GM18867 (cell line): ENCODE measurements at regions not wholly inside any gene's neighbourhood (a gene's known extent, or its start where the extent isn't known, plus 50 kb on each side); places are given as distances from the start of the nearest gene placed in this dataset.

ENCODE experiments used
- ATAC-seq: cut with Tn5 transposase; IDR thresholded peaks from one replicate; pipeline ENCODE4 v1.9.1; 2021; ENCODE audit warnings: mild to moderate bottlenecking, moderate library complexity; ENCODE audit not compliant: unreplicated experiment

DNA sequence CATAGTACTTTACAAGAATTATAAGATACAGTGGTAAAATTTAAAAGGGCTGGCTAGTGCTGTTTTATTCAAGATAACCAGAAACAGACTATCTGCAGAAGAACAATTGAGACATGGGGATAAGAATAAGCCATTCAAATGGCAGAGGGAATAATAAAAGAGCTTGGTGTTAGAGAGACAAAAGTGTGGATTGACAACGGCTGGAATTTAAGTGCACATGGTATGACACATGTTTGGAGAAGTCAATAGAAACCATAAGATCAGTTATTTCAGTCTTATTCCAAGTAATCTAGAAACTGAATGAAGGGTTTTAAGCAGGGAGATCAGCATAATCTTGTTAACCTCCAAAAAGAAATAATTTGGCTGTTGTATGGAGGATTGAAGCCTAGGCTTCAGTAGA lies 1205.5 kb upstream of the CITED2 start:
- no peak for ATAC-seq

DNA sequence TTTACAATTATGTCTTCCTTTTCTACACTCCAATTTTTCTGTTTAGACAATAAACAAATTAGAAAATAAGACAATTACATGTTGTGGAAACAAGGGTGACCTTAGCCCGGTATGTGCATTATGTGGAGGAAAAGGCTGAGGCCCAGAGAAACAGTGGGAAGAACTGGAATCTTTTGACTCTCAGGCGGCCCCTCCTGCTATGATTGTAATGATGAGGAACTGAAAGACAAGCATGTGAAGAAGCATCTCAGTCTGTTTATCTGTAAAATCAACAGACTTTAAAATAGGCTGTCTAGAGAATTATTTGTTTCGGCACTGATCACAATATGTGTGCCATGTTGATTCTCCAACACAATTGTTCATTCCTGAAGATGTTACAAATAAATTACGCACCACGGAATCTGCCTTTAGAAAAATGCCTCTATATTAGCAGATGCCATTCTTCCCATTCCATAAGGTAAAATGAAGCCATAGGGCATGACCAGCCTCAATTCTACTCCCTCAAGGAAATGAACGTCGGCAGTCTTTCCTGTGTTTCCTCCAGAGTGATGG lies 1201.6 kb upstream of the CITED2 start:
- ATAC-seq: no peak

DNA sequence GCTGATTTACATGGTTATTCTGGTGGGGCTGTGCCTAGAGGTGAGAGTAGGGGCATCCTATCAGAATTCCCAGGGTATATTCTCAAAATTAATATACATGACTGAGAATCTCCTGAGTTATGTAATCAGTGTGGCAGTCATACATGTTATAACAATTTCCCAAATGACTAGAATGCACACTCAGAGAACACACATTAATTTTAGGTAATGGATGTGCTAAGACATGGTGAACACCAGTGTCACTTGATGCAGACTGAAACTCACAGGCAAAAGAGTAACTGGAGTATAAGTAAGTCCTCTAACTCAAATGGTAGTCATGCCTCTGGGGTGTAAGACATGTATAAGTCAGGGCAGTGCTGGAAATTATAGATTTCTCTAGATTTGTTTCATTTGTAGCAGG lies 1198.4 kb upstream of the CITED2 start:
- no peak for ATAC-seq

DNA sequence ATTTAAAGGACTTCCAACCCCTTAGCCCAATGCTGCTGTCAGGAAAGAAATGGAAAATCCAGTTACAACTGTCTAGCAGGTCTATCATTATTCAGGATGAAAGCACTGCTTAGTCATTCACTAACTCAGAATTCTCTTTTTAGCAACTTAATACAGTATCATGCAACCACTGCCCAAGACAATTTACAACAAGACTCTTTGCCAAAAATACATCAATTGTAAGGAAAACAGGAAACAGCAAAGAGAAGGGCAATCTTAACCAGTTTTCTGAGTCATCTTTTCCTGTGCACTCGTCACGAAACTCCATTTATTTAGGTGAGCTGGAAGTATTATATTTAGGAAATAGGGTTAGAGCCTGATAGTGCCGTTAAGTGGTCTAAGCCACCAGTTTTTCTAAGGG lies 1197.7 kb upstream of the CITED2 start:
- ATAC-seq: no peak

DNA sequence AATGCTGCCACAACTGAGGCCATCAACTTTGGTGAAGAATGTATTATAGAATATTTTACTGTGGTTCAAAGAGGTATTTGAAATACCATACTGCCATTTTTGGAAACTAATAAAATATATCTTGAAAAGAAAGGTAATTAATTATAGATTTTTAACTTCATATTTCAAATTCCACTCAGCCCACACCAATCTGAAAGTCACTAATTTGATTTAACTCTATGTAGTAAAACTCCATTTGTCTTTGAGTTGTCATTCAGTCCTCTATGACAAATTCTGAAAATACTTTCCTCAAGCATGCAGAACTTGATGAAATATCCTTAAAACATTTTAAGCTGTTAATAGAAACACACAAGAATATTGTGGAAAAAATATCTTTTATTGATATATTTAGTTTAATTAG lies 1196.7 kb upstream of the CITED2 start:
- no peak for ATAC-seq

DNA sequence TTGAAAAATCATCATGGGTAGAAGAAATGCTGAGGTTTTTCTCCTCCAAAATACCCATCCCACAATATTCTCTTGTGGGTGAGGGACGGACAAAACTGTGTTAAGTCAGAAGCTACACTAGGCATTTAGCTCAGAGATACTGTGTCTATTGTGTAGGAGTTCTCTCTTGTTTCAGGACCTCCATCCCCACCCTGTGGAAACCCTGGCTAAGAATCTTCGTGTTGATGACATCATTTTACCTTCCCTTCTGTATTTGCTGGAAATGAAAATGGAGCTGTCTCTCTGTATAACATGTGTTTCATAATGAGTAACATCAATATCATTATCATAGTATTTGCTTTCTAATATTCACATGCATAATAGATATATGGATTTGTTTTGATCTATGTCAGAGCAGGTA lies 1193.0 kb upstream of the CITED2 start:
- ATAC-seq: no peak

DNA sequence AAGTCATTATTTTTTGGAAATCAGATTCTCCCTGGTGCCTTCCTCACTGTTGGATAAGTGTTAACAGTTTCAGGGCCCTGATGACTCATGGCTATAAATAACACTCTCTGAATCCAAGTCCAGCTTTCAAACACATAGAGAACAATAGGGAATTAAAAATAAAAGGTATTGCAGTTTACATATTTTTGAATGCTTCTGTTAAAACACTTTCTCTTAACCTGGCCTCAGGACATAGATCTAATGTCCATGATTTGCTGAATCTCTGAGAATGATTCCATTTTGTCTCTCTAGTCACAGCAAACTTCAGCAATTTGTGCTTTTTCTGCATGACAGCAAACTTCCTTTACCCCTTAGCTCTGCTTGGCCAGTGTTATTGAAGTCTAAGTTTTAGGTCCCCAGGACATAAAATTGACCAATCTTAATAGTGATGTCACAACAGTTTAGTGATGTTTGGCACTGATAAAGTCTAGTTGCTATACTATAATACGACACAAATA lies 1192.4 kb upstream of the CITED2 start:
- ATAC-seq: no peak

DNA sequence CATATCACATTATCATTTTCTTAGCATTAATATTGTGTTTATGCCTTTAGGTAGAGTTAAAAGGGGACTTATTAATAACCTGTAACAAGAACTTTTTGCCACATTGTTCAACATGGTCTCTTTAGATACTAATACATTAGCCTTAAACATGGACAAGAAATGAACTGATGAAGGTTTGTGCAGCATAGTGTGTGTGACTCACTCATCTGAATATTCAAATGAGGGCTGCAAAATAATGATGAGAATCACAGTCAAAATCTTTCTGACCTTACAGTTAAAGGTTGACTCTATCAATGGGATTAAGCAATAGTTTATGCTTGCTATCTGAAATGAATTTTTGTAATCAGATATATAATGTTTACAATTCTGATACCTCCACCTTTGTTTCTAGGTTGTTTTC lies 1189.3 kb upstream of the CITED2 start:
- ATAC-seq: no peak

DNA sequence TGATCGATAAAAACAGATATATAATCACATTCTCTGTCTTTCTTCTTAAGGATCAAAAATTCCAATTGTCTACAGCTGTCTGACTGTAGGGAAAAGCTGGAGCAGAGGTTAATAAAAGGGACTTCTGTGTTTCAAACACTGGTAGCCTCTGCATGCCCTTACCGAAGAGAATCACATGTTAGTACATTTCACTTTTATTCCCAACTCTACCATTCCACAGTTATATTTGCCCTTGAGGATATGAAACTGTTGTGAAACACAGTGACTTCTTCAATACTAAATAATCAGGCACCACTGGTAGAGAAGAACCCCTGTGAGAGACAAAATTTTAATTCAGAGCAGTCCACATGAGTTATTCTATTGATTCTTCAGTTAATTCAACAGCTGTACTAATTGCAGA lies 1187.3 kb upstream of the CITED2 start:
- ATAC-seq: no peak

DNA sequence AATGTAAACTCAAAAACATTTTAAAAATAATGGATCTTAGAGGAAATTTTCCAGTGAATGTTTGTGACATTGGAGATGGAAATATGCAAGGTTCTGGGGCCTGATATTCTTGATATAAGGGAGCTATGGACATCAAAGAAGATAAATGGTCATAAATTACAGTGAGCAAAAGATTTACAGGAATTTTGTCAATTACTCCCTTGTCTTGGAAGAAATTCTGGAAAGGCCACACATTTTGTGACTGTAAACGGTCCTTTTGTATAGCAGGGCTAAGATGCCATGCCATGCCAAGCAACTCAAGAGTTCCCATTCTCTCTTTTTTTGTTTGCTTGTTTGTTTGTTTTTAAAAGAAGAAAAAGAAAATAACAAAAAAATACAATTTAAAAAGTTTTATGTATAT lies 1186.2 kb upstream of the CITED2 start:
- ATAC-seq: no peak

DNA sequence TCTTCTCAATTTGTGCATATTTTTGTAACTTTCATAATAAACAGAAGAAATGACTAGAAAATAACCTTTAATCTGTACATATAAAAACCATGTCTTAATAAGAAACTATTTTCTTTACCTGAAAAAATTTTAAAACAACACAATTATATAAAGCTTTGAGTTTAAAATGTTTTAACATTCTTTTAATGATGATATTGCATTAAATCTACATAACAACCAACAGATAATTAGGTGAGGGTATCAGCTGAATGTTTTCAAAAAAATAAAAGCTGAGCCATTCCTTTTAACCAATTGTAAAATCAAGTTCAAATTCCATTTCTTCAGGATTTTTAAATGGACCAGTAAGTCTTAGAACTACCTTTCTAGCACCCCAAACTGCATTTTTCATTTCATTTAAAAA lies 1185.0 kb upstream of the CITED2 start:
- no peak for ATAC-seq

DNA sequence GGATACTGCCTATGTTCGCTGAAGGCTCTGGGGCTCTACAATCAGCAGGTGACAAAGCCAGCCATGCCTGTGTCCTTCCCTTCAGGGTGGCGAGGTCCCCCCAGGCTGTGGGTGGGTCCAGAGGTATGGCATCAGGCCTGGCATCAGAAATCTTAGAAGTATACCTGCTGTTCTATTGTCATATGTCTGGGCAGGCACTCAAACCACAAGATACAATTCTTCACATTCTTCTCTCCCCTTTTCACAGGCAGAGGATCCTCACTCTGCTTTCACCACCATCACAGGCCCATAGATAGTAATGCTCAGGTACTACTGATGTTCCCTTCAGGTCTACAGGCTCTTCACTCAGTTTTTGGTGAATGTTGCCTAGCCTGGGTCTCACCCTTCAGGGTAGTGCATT lies 1180.0 kb upstream of the CITED2 start:
- no peak for ATAC-seq

DNA sequence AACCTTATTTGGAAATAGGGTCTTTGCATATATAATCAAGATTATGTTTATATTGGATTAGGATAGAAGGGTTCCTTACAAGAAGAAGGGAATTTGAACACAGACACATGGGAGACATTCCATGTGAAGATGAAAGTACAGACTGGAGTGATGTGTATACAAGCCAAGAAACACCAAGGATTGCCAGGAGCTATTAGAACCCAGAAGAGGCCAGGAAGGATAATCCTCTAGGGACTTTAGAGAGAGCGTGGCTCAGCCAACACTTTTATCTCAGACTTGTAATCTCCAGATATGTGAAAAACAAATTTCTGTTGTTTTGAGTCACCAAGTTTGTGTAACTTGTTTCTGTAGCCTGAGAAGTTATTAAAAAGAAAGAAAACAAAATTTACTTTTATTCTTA lies 1173.9 kb upstream of the CITED2 start:
- no peak for ATAC-seq

DNA sequence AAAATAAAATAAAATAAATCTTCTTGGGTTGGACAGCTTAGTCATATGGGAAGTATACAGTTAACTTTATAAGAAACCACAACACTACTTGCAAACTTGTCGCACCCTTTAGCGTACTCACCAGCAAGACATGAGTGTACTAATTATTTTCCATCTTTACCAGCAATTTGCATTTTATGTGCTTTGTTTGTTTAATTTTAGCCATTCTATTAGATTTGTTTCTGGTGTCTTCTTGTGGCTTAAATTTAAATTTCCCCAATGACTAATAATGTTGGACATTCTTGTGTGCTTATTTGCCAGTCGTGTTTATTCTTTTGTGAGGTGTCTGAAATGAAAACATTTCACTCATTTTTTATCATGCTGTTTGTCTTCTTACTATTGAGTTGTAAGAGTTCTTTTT lies 1172.2 kb upstream of the CITED2 start:
- no peak for ATAC-seq

DNA sequence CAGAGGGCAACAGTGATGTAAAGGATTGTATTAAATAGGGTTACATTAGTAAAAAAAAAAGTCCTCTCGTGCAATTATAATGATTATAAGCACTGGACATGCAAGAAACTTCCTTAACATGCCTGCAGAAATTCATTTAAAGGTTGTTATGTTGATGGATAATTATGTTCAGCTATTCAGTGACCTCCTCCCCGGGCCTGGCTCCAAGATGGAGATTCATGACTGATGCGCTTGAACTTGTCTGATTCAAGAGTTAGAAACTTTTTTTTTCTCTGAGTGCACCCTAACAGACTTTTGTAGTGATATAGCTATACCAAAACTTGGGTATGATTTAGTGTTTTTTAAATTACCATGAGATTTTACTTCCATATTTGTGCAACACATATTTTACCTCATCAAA lies 1170.0 kb upstream of the CITED2 start:
- no peak for ATAC-seq

DNA sequence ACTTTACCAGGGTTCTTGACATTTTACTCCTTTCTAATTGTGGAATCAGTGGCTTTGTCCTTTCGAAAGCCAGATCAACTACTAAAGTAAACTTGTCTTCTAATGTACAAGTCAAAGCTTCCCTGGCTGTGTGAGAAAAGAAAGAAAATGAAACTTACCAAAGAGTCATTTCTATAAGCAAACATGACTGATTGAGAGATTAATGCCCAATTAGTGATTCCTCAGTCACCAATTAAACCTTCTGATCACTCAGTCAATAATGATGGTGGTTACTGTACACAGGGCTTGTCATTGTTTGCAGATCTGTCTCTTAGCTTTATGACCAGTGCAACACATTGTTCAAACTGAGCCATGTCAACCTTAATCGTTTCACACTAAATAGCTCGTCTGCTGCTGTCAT lies 1168.4 kb upstream of the CITED2 start:
- peak; percentile 44 for ATAC-seq

DNA sequence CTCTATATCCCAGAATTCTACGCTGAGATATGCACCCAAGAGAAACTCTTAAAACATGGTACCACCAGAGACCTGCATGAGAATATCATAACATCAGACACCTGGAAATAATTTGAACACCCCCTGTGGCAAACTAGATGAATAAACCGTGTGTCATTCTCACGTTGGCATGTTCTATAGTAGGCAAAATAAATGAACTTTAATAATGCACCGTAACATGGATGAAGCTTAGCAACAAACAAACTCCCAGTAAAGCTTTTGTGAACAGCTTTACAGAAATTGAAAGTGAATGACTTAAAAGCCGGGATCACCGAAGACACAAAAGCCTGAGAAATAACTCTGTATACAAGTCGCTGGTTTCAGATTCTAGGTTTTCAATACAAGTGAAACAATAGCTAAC lies 1166.8 kb upstream of the CITED2 start:
- ATAC-seq: no peak

DNA sequence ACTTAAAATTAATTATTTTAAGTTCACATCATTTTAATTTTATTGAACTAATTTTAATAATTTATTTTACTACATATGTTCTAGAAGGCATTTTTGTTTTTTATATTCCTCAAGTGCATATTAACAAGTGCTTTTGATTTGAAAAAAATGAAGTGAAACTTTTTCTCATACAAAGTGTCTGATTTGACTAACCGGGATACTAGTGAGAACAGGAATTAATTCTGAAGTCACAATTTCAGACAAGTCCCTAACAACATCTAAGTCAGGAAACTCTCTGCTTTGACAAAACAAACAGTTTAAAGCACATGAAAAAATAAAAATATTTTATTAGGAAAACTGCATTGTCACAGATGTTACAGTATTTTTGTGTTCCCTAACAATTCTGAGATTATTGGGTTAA lies 1166.3 kb upstream of the CITED2 start:
- no peak for ATAC-seq

DNA sequence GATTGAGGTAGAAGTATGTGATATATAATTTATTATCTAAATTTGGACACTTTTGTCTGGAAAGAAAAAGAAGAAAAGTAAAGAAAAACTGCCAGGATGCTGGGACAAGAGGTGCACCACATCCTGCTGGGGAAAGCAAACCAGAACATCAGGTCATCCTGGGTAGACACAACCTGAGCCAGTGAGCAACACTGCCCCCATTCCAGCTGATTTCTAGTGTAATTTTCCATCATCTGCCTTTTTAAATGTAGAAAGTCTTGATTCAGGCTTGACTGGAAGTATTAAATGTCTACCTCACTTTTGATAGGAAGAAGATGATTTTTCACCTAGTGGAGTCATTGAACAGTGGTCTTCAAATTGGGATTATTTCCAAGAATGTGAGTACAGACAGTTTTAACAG lies 1164.5 kb upstream of the CITED2 start:
- ATAC-seq: no peak

DNA sequence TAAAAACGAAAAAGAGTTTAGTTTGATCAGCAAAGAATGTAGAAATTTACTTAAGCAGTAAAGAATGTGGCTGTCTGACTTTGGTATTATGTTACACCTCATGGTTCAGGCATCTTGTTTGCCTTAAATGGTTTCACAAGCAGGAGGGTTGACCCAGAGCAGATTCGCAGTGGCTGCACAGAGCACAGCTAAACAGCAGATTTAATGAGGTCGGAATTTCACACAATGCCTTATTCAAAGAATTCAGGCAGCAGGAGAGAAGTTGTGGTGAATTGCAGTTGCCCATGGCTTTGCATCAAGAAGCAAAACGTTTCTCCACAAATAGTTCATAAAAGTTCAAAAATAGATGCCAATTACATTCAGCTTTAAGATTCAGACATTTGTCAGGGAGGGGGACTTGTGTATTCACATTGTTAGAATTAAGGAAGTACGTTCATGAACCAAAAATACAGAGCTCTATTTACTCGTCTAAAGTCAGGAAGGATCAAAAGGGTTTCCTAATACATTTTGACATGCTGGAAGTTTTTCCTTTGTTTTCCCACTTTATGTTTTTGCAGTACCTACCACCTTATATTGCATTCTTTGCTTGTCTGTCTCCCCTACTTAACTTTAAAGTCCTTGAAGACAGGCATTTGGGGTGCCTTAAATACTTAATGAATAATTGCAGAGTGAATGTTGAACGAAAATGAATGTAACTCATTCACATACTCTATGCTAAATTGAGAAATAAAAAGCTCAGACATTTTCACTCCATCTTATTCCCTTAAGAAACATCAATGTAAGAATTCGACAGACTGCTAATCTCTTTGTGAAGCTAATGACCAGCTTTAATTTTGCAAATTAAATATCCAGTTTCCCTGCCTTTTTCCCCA lies 1163.6 kb upstream of the CITED2 start:
- no peak for ATAC-seq

DNA sequence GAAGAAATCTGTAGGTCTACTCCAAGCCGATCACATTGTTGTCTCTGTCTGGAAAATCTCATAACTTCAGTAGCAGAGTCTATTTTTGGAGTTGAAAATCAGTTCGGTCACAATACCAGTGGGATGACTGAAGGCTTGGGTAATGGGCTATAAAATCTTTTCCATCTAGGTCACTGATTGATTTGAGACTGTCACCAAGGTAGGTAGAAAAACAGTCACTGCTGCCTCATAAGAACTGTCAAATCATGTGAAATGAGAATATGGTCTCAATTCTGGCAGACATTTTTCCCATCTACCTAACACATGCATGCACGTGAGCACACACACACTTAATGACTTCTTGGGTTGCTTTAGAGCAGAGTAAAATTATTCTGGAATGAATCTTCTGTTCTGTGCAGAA lies 1162.8 kb upstream of the CITED2 start:
- no peak for ATAC-seq

DNA sequence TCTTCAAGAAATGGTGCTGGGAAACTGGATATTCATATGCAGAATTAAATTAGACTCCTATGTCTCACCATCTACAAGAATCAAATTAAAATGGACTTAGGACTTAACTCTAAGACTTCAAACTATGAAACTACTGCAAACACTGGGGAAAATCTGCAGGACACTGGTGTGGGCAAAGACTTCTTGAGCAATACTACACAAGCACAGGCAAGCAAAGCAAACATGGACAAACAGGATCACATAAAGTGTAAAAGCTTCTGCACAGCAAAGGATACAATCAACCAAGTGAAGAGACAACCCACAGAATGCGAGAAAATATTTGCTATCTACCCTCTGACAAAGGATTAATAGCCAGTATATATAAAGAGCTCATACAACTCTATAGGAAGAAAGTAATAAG lies 1161.1 kb upstream of the CITED2 start:
- ATAC-seq: no peak

DNA sequence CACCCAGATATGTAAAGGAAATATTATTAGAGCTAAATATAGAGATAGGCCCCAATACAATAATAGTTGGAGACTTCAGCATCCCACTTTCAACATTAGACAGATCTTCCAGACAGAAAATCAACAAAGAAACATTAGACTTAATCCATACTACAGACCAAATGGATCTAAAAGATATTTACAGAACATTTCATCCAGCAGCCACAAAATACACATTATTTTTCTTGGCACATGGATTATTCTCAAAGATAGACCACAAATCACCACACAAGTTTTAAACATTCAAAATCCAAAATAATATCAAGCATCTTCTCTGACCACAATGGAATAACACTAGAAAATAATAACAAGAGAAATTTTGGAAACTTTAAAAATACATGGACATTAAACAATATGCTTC lies 1159.1 kb upstream of the CITED2 start:
- ATAC-seq: no peak
